Heart left ventricle (tissue), 13 donors: ENCODE measurements at regions not wholly inside any gene's neighbourhood (a gene's known extent, or its start where the extent isn't known, plus 50 kb on each side); places are given as distances from the start of the nearest gene placed in this dataset.

Experiments used
- POLR2A ChIP-seq, 2 donors: fragments of 450-650 bp; IDR thresholded peaks; one replicate each; pipeline ENCODE4 v1.6.1; 2017; ENCODE audit warnings: antibody characterized with exemption in 2 of 2, mild to moderate bottlenecking in 2 of 2, moderate library complexity in 2 of 2
- TF ChIP-seq, protein P1 (sequence below), 12 donors: fragments of 200-600 bp; sonication (generic) in 4 of 12; IDR thresholded peaks; one replicate each; pipeline versions ENCODE4 v1.5.0 to v1.8.0; 2018 to 2022; ENCODE audit warnings: antibody characterized with exemption in 12 of 12, mild to moderate bottlenecking in 5 of 12
- donor health status: ischemic (EF 13 %, LVEDD 7.1; RV severe dilation, severe dysfunction).
- donor health status: DM: no; HTN: yes; CAD: no.
- donor health status: DM: no; HTN: no; CAD: no.
- donor health status: ischemic (EF 25% LVEDD 6.9; RV normal size, moderate dysfunction).
- donor health status: ischemic (EF 25% LVEDD 5.7; RV mildly dilated, moderate dysfunction).
- donor health status: ischemic (EF 35%, LVEDD 5.7; RV mildly dilated, moderate dysfunction).
- donor health status: nonischemic (EF 11% LVEDD 7.7; RV severe dilation, severe dysfunction).
- donor health status: DM: yes; HTN: yes; CAD: no.
- donor health status: PGD.
- donor health status: ischemic (EF 29% LVEDD 5.4; RV normal size, mild dysfunction).
- donor health status: nonischemic (EF 23%, LVEDD 6.1; RV moderate dilation, normal function).

DNA sequence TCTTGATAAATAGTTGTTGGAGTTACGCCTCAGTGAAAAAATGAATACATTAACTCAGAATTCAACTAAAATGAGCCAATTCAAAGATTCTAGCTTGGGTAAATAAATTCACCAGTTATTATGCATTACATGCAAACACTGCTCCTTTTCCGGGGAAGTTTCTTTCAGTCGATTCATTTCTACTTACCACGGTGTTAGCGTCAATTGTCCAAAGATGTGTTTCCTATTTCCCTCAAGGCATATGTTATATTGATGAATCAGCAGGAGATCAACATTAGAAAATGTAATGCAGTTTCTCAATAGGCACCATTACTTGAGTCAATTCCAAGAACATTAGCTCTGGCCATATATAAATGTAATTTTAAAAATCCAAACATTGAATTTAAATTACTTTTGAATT, 517.7 kb downstream of the OTOL1 start:
- no peak for TF ChIP-seq POLR2A (IDR thresholded peaks at IDR 0.05)
- TF ChIP-seq, protein P1, sequence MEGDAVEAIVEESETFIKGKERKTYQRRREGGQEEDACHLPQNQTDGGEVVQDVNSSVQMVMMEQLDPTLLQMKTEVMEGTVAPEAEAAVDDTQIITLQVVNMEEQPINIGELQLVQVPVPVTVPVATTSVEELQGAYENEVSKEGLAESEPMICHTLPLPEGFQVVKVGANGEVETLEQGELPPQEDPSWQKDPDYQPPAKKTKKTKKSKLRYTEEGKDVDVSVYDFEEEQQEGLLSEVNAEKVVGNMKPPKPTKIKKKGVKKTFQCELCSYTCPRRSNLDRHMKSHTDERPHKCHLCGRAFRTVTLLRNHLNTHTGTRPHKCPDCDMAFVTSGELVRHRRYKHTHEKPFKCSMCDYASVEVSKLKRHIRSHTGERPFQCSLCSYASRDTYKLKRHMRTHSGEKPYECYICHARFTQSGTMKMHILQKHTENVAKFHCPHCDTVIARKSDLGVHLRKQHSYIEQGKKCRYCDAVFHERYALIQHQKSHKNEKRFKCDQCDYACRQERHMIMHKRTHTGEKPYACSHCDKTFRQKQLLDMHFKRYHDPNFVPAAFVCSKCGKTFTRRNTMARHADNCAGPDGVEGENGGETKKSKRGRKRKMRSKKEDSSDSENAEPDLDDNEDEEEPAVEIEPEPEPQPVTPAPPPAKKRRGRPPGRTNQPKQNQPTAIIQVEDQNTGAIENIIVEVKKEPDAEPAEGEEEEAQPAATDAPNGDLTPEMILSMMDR (IDR thresholded peaks at IDR 0.05), result no peak
